ENCODE measurements at regions not wholly inside any gene's neighbourhood (a gene's known extent, or its start where the extent isn't known, plus 50 kb on each side); places are given as distances from the start of the nearest gene placed in this dataset.

- TF ChIP-seq CTCF (IDR thresholded peaks at IDR 0.05): no peak
- no peak for TF ChIP-seq POLR2AphosphoS5 (IDR thresholded peaks at IDR 0.05)
These were observed 56.9 kb upstream of the MBOAT1 start for GRCh38 chr6:20269181-20269580.

Data from breast epithelium (tissue), 3 donors.